Loucy (cell line): ENCODE measurements at regions not wholly inside any gene's neighbourhood (a gene's known extent, or its start where the extent isn't known, plus 50 kb on each side); places are given as distances from the start of the nearest gene placed in this dataset.

Source experiments
- H2AFZ ChIP-seq: fragments of 200-600 bp; sonication (generic); 2 replicates; pipeline ENCODE4 v1.6.0; 2016; ENCODE audit warnings: antibody characterized with exemption, mild to moderate bottlenecking, low read length, moderate library complexity
- H3F3A ChIP-seq: fragments of 200-600 bp; 2 replicates; pipeline ENCODE4 v1.6.0; 2016; ENCODE audit warnings: antibody characterized with exemption, low read depth, mild to moderate bottlenecking
- H3K27me3 ChIP-seq: fragments of 200-600 bp; sonication (generic); 2 replicates; pipeline ENCODE4 v1.6.1; 2014; ENCODE audit warnings: low read length, mild to moderate bottlenecking; ENCODE audit not compliant: insufficient read depth, poor library complexity, severe bottlenecking
- H3K36me3 ChIP-seq: fragments of 200-600 bp; sonication (generic); 2 replicates; pipeline ENCODE4 v1.6.1; 2016; ENCODE audit warnings: low read length; ENCODE audit not compliant: insufficient read depth
- H3K4me1 ChIP-seq: fragments of 200-600 bp; sonication (generic); 2 replicates; pipeline ENCODE4 v1.5.1; 2014; ENCODE audit warnings: low read length, mild to moderate bottlenecking; ENCODE audit not compliant: insufficient read depth, poor library complexity, severe bottlenecking
- H3K4me2 ChIP-seq: fragments of 200-600 bp; sonication (generic); 2 replicates; pipeline ENCODE4 v1.6.0; 2014; ENCODE audit warnings: antibody characterized with exemption, low read length, low read depth, mild to moderate bottlenecking; ENCODE audit not compliant: poor library complexity, severe bottlenecking
- H3K4me3 ChIP-seq: fragments of 200-600 bp; sonication (generic); 2 replicates; pipeline ENCODE4 v1.5.1; 2014; ENCODE audit warnings: low read length, mild to moderate bottlenecking, mixed read lengths; ENCODE audit not compliant: poor library complexity, severe bottlenecking
- H3K79me2 ChIP-seq: fragments of 200-600 bp; sonication (generic); 2 replicates; pipeline ENCODE4 v1.6.1; 2014; ENCODE audit warnings: low read length; ENCODE audit not compliant: insufficient read depth
- H3K9ac ChIP-seq: fragments of 200-600 bp; sonication (generic); 2 replicates; pipeline ENCODE4 v1.6.0; 2014; ENCODE audit warnings: mild to moderate bottlenecking, low read depth, low read length, moderate library complexity; ENCODE audit not compliant: poor library complexity, severe bottlenecking
- H3K9me2 ChIP-seq: fragments of 200-600 bp; sonication (generic); replicated peaks from 2 replicates; pipeline ENCODE4 v1.6.1; 2016; ENCODE audit warnings: low read depth, low read length, mixed read lengths
- H3K9me3 ChIP-seq: fragments of 200-600 bp; sonication (generic); 2 replicates; pipeline ENCODE4 v1.6.1; 2014; ENCODE audit warnings: mild to moderate bottlenecking, antibody characterized with exemption, low read length, low read depth; ENCODE audit not compliant: insufficient read depth
- H4K20me1 ChIP-seq: fragments of 200-600 bp; sonication (generic); 2 replicates; pipeline ENCODE4 v1.6.0; 2014; ENCODE audit warnings: antibody characterized with exemption, low read length, mild to moderate bottlenecking; ENCODE audit not compliant: insufficient read depth, poor library complexity, severe bottlenecking
- EZH2phosphoT487 ChIP-seq: fragments of 200-600 bp; IDR thresholded peaks from 2 replicates; pipeline ENCODE4 v1.6.1; 2018; ENCODE audit warnings: antibody characterized with exemption, mild to moderate bottlenecking, moderate library complexity, borderline replicate concordance
- TF ChIP-seq, protein P1 (sequence below): fragments of 200-600 bp; sonication (generic); conservative IDR thresholded peaks from 2 replicates; pipeline ENCODE4 v1.5.1; 2014; ENCODE audit warnings: mild to moderate bottlenecking, antibody characterized with exemption, low read length

DNA sequence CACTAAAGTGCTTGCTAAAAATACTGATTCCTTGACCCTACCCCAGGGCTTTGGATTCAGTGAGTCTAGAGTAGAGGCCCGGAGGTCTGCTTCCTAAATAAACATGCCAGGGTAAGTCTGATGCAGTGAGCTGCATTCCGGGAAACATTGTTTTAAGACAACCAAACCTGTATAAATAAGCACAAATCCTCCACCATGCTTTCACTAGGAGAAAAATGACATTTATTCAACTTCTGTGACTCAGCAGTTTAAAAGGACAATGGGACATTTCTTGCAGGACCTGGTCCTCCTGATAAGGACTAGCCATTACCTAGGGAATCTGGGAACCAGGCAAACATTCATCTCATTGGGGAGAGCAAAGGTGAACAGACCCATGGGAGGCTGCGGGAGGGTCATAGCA, 335.3 kb downstream of the MLLT3 start:
- Histone ChIP-seq H3F3A (no peaks in the 10 kb centered on the region), H3K36me3 (no peaks in the 10 kb centered on the region), H3K4me1 (peaks cover 12% of the 10 kb centered on the region), H3K9me3 (peaks cover 2% of the 10 kb centered on the region; the same call in 1 of the 2 replicates), H3K9me2 (no peaks in the 10 kb centered on the region), H2AFZ (no peak overlapping the region), H3K4me2 (no peak overlapping the region), H3K9ac (no peak overlapping the region), H3K4me3 (no peak overlapping the region), H3K27me3 (no peaks in the 10 kb centered on the region), H4K20me1 (no peaks in the 10 kb centered on the region), H3K79me2 (no peaks in the 10 kb centered on the region)
- TF ChIP-seq, protein P1, sequence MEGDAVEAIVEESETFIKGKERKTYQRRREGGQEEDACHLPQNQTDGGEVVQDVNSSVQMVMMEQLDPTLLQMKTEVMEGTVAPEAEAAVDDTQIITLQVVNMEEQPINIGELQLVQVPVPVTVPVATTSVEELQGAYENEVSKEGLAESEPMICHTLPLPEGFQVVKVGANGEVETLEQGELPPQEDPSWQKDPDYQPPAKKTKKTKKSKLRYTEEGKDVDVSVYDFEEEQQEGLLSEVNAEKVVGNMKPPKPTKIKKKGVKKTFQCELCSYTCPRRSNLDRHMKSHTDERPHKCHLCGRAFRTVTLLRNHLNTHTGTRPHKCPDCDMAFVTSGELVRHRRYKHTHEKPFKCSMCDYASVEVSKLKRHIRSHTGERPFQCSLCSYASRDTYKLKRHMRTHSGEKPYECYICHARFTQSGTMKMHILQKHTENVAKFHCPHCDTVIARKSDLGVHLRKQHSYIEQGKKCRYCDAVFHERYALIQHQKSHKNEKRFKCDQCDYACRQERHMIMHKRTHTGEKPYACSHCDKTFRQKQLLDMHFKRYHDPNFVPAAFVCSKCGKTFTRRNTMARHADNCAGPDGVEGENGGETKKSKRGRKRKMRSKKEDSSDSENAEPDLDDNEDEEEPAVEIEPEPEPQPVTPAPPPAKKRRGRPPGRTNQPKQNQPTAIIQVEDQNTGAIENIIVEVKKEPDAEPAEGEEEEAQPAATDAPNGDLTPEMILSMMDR = no peak
- no peak for TF ChIP-seq EZH2phosphoT487

DNA sequence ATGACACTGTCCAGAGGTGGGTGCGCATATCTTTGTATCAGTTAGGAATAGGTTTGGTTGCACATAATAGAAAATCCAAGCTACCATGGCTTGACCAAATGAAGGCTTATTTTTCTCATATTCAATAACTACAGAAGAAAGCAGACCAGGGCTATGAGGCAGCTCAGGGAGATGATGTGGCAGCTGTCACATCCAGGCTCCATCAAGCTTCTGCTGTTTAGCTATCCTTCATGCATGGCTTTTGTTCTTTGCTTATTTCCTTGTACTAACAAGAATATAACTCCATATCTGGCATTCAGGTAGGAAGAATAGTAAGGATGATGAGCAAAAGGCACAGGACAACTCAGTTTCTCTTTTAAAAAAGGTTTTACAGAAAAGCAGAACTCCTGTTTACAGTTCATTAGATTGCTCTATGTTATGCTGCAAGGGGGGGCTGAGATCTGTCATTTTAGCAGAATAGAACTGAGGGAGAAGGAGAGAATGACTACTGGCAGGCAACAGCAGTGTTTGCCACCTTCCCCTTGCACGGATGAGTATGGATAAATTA, 336.1 kb downstream of the MLLT3 start:
- Histone ChIP-seq H3K9me3 (peaks cover 2% of the 10 kb centered on the region; the same call in 1 of the 2 replicates), H3F3A (no peaks in the 10 kb centered on the region)

DNA sequence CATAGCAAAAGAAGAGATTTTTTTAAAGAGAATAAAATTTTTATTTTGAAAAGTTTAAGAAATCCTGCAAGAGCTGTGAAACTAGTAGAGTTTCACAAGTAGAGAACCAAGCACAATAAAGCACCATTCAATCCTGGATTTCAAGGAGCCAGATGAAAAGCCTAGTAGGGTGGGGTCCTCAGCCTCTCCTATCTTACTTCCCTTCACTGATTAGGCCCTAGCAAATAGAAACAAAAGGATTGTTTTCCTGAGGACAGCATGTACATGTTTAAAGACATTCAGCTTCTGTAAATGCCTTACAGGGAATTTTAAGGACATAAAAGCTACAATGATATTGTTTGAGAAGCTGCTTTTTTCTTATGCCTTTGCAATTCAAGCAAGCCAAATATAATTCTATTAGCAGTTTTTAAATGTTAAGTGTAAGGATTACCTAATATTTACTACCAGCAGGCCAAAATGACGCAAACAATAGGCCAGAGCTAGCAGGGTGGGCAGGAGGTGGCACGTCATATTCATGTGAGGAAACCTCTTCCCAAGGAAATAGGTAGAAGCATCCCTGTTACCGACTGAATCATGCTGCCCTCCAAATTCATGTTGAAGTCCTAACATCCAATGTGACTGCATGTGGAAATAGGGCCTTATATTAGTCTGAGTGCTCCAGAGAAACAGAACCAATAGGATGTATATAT, 337.6 kb downstream of the MLLT3 start:
- Histone ChIP-seq H3K9ac (no peak overlapping the region), H3K4me3 (no peak overlapping the region), H3K27me3 (no peaks in the 10 kb centered on the region), H2AFZ (no peak overlapping the region), H3K36me3 (no peaks in the 10 kb centered on the region), H3K4me1 (peaks cover 12% of the 10 kb centered on the region), H4K20me1 (no peaks in the 10 kb centered on the region), H3F3A (no peaks in the 10 kb centered on the region), H3K79me2 (no peaks in the 10 kb centered on the region), H3K9me2 (no peaks in the 10 kb centered on the region), H3K9me3 (peaks cover 2% of the 10 kb centered on the region; the same call in 1 of the 2 replicates), H3K4me2 (no peak overlapping the region)
- TF ChIP-seq, protein P1 = no peak
- TF ChIP-seq EZH2phosphoT487 = no peak

More for the DNA sequence above, 336.1 kb downstream of the MLLT3 start:
- Histone ChIP-seq H3K4me2 (no peak overlapping the region), H3K9ac (no peak overlapping the region), H2AFZ (no peak overlapping the region), H3K4me1 (peaks cover 12% of the 10 kb centered on the region), H3K4me3 (no peak overlapping the region), H3K79me2 (no peaks in the 10 kb centered on the region), H4K20me1 (no peaks in the 10 kb centered on the region), H3K36me3 (no peaks in the 10 kb centered on the region), H3K9me2 (no peaks in the 10 kb centered on the region), H3K27me3 (no peaks in the 10 kb centered on the region)
- no peak for TF ChIP-seq EZH2phosphoT487
- TF ChIP-seq, protein P1 = no peak
